IMR-90 (cell line): ENCODE measurements at regions not wholly inside any gene's neighbourhood (a gene's known extent, or its start where the extent isn't known, plus 50 kb on each side); places are given as distances from the start of the nearest gene placed in this dataset.

Source experiments
- ATAC-seq: fragments of 200-7000 bp; cut with Tn5 transposase; 2 replicates; pipeline ENCODE4 v1.9.1; 2020; ENCODE audit warnings: low read depth, mild to moderate bottlenecking, moderate library complexity
- BruUV-seq: library from RNA; stranded (reverse); fragments of 400-500 nt; replicated peaks from 2 replicates; lab custom pipeline; 2021; lab: Mats Ljungman, UMichigan
- CTCF ChIA-PET: fragments of 300-600 bp; formaldehyde crosslinking; extraction: SDS; loops from one replicate; lab custom pipeline; 2021; ENCODE audit warnings: antibody characterized with exemption; lab: Yijun Ruan, JAX
- POLR2A ChIA-PET: fragments of 300-600 bp; sonication (Branson Sonifier 250); formaldehyde crosslinking; loops from one replicate; lab custom pipeline; 2022; ENCODE audit warnings: antibody characterized with exemption; ENCODE audit not compliant: unreplicated experiment; lab: Charles Lee
- DNase-seq: peaks from one replicate; pipeline ENCODE4 v3.0.0; 2013
- H2AFZ ChIP-seq: replicated peaks from 2 replicates; pipeline ENCODE3; 2013; ENCODE audit warnings: low read length, mild to moderate bottlenecking; ENCODE audit not compliant: poor library complexity
- H2AK5ac ChIP-seq: 2 replicates; pipeline ENCODE4 v1.6.1; 2013; ENCODE audit warnings: low read depth, low read length, inconsistent platforms
- H2AK9ac ChIP-seq: replicated peaks from 2 replicates; pipeline ENCODE3; 2013; ENCODE audit warnings: mild to moderate bottlenecking, low read depth, low read length, moderate library complexity; ENCODE audit not compliant: poor library complexity
- H2BK120ac ChIP-seq: 2 replicates; pipeline ENCODE4 v1.6.1; 2013; ENCODE audit warnings: low read depth, low read length, inconsistent platforms
- H2BK15ac ChIP-seq: 3 replicates; pipeline ENCODE4 v1.6.1; 2013; ENCODE audit warnings: low read depth, low read length, inconsistent platforms
- H2BK20ac ChIP-seq: 2 replicates; pipeline ENCODE4 v1.6.1; 2013; ENCODE audit warnings: low read depth, mild to moderate bottlenecking, inconsistent platforms, low read length, moderate library complexity
- H2BK5ac ChIP-seq: 2 replicates; pipeline ENCODE4 v1.6.1; 2013; ENCODE audit warnings: mild to moderate bottlenecking, low read depth, low read length, inconsistent platforms; ENCODE audit not compliant: poor library complexity, severe bottlenecking
- H3K14ac ChIP-seq: replicated peaks from 2 replicates; pipeline ENCODE4 v1.6.1; 2013; ENCODE audit warnings: low read depth, low read length, inconsistent platforms
- H3K18ac ChIP-seq: 2 replicates; pipeline ENCODE4 v1.6.1; 2013; ENCODE audit warnings: low read depth, low read length, control low read depth
- H3K23ac ChIP-seq: 2 replicates; pipeline ENCODE4 v1.6.1; 2013; ENCODE audit warnings: low read depth, low read length, inconsistent platforms
- H3K27ac ChIP-seq: 2 replicates; pipeline ENCODE4 v1.5.1; 2013; ENCODE audit warnings: mild to moderate bottlenecking, control low read depth, low read length; ENCODE audit not compliant: insufficient read depth
- H3K27me3 ChIP-seq: 2 replicates; pipeline ENCODE4 v1.6.1; 2013; ENCODE audit warnings: low read length; ENCODE audit not compliant: control insufficient read depth, insufficient read depth
- H3K36me3 ChIP-seq: 2 replicates; pipeline ENCODE4 v1.6.1; 2013; ENCODE audit warnings: low read length, mixed read lengths; ENCODE audit not compliant: control insufficient read depth, insufficient read depth
- H3K4ac ChIP-seq: 2 replicates; pipeline ENCODE4 v1.6.1; 2013; ENCODE audit warnings: low read depth, low read length, inconsistent platforms
- H3K4me1 ChIP-seq: 2 replicates; pipeline ENCODE4 v1.6.1; 2013; ENCODE audit warnings: low read length, mixed read lengths; ENCODE audit not compliant: control insufficient read depth, insufficient read depth
- H3K4me2 ChIP-seq: 2 replicates; pipeline ENCODE4 v1.6.1; 2013; ENCODE audit warnings: low read depth, mild to moderate bottlenecking, control low read depth, low read length, moderate library complexity
- H3K4me3 ChIP-seq: 2 replicates; pipeline ENCODE4 v1.5.1; 2013; ENCODE audit warnings: low read depth, mild to moderate bottlenecking, control low read depth, low read length, moderate library complexity; ENCODE audit not compliant: insufficient read depth
- H3K56ac ChIP-seq: 2 replicates; pipeline ENCODE4 v1.6.1; 2013; ENCODE audit warnings: low read length, inconsistent platforms; ENCODE audit not compliant: insufficient read depth; ENCODE audit errors: extremely low read depth
- H3K79me1 ChIP-seq, 2 experiments: 2 replicates each; pipeline ENCODE4 v1.6.1; 2013; ENCODE audit warnings: low read length in 2 of 2, inconsistent platforms in 1 of 2, low read depth in 1 of 2
- H3K9ac ChIP-seq: 2 replicates; pipeline ENCODE4 v1.6.1; 2013; ENCODE audit warnings: low read depth, low read length, control low read depth
- H3K9me1 ChIP-seq: 2 replicates; pipeline ENCODE4 v1.6.1; 2013; ENCODE audit warnings: low read length, inconsistent platforms; ENCODE audit not compliant: insufficient read depth
- H3K9me3 ChIP-seq: 2 replicates; pipeline ENCODE4 v1.6.1; 2013; ENCODE audit warnings: low read length; ENCODE audit not compliant: control insufficient read depth, insufficient read depth
- H4K20me1 ChIP-seq: 2 replicates; pipeline ENCODE4 v1.6.1; 2013; ENCODE audit warnings: low read length, inconsistent platforms; ENCODE audit not compliant: insufficient read depth
- H4K5ac ChIP-seq: 2 replicates; pipeline ENCODE4 v1.6.1; 2013; ENCODE audit warnings: mild to moderate bottlenecking, low read depth, low read length, control low read depth
- H4K8ac ChIP-seq, 2 experiments: 2 replicates each; pipeline ENCODE4 v1.6.1; 2013; ENCODE audit warnings: low read depth in 2 of 2, low read length in 2 of 2, control low read depth in 1 of 2, inconsistent platforms in 1 of 2
- H4K91ac ChIP-seq: 2 replicates; pipeline ENCODE4 v1.6.1; 2013; ENCODE audit warnings: low read depth, low read length, inconsistent platforms; ENCODE audit not compliant: insufficient read depth
- BHLHE40 ChIP-seq: fragments of 150-350 bp; IDR thresholded peaks from 2 replicates; pipeline ENCODE4 v1.6.1; 2016; ENCODE audit warnings: mild to moderate bottlenecking, low read depth, low read length
- CEBPB ChIP-seq: IDR thresholded peaks from 2 replicates; pipeline ENCODE4 v1.6.1; 2012; ENCODE audit warnings: low read depth, low read length, improper control_type of control experiment
- FOS ChIP-seq: fragments of 150-350 bp; IDR thresholded peaks from 2 replicates; pipeline ENCODE4 v1.6.1; 2016; ENCODE audit warnings: low read depth, low read length
- MAFK ChIP-seq: IDR thresholded peaks from 2 replicates; pipeline ENCODE4 v1.6.1; 2012; ENCODE audit warnings: low read depth, low read length, improper control_type of control experiment
- NFE2L2 ChIP-seq: fragments of 150-350 bp; IDR thresholded peaks from 2 replicates; pipeline ENCODE4 v1.6.1; 2016; ENCODE audit warnings: low read depth, mild to moderate bottlenecking, low read length
- RAD21 ChIP-seq: IDR thresholded peaks from 2 replicates; pipeline ENCODE4 v1.6.1; 2012; ENCODE audit warnings: low read length, improper control_type of control experiment
- RFX5 ChIP-seq: IDR thresholded peaks from 2 replicates; pipeline ENCODE4 v1.8.0; 2012; ENCODE audit warnings: low read depth, mild to moderate bottlenecking, low read length, moderate library complexity
- SMC3 ChIP-seq: fragments of 150-350 bp; IDR thresholded peaks from 2 replicates; pipeline ENCODE4 v1.6.1; 2016; ENCODE audit warnings: low read depth, mild to moderate bottlenecking, antibody characterized with exemption, low read length, moderate library complexity
- WGBS, 2 experiments: methylation state at CpG; one replicate each; pipeline versions ENCODE4 v1.1.5 to v1.1.7; 2013; ENCODE audit warnings: missing lambda C conversion rate in 2 of 2; ENCODE audit not compliant: insufficient read length in 1 of 2; ENCODE audit errors: extremely low coverage in 2 of 2; 5-methylcytosine and 5-hydroxymethylcytosine counted together
- dilution Hi-C: fragments of 300-500 bp; cut with HindIII; formaldehyde crosslinking; loops from one replicate; pipeline ENCODE4 v1.14.3; 2018; ENCODE audit warnings: low sequenced_read_pairs; ENCODE audit not compliant: unreplicated experiment
- in situ Hi-C: fragments of 300-500 bp; cut with MboI; formaldehyde crosslinking; loops from 3 replicates; pipeline ENCODE4 v1.14.3; 2019; ENCODE audit warnings: low sequenced_read_pairs, inconsistent platforms, mixed read lengths
- intact Hi-C: fragments of 100-400 bp; cut with micrococcal nuclease; formaldehyde crosslinking; loops from 2 replicates; pipeline ENCODE4 v1.10.0; 2022

DNA sequence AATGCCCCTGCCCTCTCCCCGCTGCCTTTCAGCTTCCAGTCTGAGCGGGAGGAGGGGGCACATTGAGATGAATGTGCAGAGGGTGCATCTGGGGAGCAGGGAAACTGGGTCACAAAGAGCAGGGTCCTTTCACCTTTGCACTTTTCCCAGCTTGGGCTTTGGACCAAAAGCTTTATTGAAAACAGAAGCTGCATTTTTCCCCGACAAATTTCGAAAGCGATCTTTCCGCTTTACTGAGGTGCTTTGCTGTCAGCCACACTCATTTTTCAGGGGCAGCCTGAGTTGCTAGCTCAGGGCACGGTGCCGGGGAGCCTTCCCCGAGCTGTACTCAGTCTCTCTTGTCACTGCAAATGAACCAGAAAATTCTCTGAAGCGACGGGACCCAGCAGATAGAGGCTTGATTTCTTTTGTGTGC lies 283.7 kb upstream of the SOX4 start:
- Histone ChIP-seq H3K9me3 (no peaks in the 10 kb centered on the region), H3K56ac (no peak overlapping the region), H3K9me1 (no peaks in the 10 kb centered on the region), H3K36me3 (no peaks in the 10 kb centered on the region), H2AK9ac (no peak overlapping the region), H3K27ac (no peak overlapping the region), H3K4me3 (no peak overlapping the region), H3K23ac (no peak overlapping the region), H2BK20ac (no peak overlapping the region), H3K4me2 (peak overlapping the region; percentile 31; the same call in 1 of the 2 replicates), H2BK5ac (no peak overlapping the region), H3K9ac (no peak overlapping the region), H3K18ac (no peak overlapping the region), H2AFZ (no peak overlapping the region), H3K4me1 (no peaks in the 10 kb centered on the region), H2BK120ac (no peak overlapping the region), H4K5ac (no peak overlapping the region), H3K27me3 (no peaks in the 10 kb centered on the region; the same call in 1 of the 2 replicates), H2BK15ac (no peak overlapping the region), H3K4ac (no peak overlapping the region), H3K79me1 (no peaks in the 10 kb centered on the region), H4K91ac (no peak overlapping the region), H4K8ac (no peak overlapping the region), H4K20me1 (no peaks in the 10 kb centered on the region), H3K14ac (no peak overlapping the region), H2AK5ac (no peak overlapping the region)
- dilution Hi-C loops (no loop called here), intact Hi-C loops (no loop called here), in situ Hi-C loops (no loop called here)
- DNase-seq (no peak), ATAC-seq (no peak)
- TF ChIP-seq RAD21 (no peak), SMC3 (no peak), MAFK (no peak), RFX5 (no peak), BHLHE40 (no peak), NFE2L2 (no peak), CEBPB (no peak), FOS (no peak)
- ChIA-PET CTCF (no interaction called here), POLR2A (interaction anchor here (0.6 kb wide), 1 partner anchor 415 kb away, joined by 3 read pairs; no protein-coding TSS in a partner anchor)
- 18% methylated on average over 7 of the region's 11 CpGs; no CpG with 5 or more reads in 1 of the 2 experiments for WGBS, 2 experiments
- no TSS peak for BruUV-seq
